Common myeloid progenitor, CD34-positive (primary cell): ENCODE measurements at regions not wholly inside any gene's neighbourhood (a gene's known extent, or its start where the extent isn't known, plus 50 kb on each side); places are given as distances from the start of the nearest gene placed in this dataset.
"Not testable (repeated sequence)": the region's sequence is repeated elsewhere in the genome, so short reads cannot be mapped to it uniquely, and the experiment has no call there.

ENCODE experiments used
- CTCF ChIA-PET: fragments of 350-600 bp; sonication (Branson Sonifier 250); formaldehyde crosslinking; loops from one replicate; lab custom pipeline; 2021; ENCODE audit warnings: antibody characterized with exemption; lab: Charles Lee
- POLR2A ChIA-PET: fragments of 350-600 bp; sonication (Branson Sonifier 250); formaldehyde crosslinking; loops from one replicate; lab custom pipeline; 2021; ENCODE audit warnings: antibody characterized with exemption; lab: Charles Lee
- DNase-seq, 3 donors: peaks; one replicate each; pipeline versions ENCODE4 v3.0.0 to v3.0.0-alpha.2; 2013
- H3K27ac ChIP-seq, 2 experiments: 1 replicate in 1 of 2; 2 replicates in 1 of 2; pipeline ENCODE4 v1.7.0; 2013; ENCODE audit warnings: inconsistent platforms in 2 of 2, low read length in 2 of 2, mild to moderate bottlenecking in 2 of 2, low read depth in 1 of 2, moderate library complexity in 1 of 2; ENCODE audit not compliant: severe bottlenecking in 2 of 2, insufficient read depth in 1 of 2, poor library complexity in 1 of 2
- H3K27me3 ChIP-seq, 5 experiments: replicated peaks in 2 of 5; 1 replicate in 3 of 5; 2 replicates in 2 of 5; pipeline versions ENCODE4 v1.6.1 to v1.7.0; 2013; ENCODE audit warnings: low read length in 4 of 5, mild to moderate bottlenecking in 2 of 5, moderate library complexity in 2 of 5, inconsistent platforms in 1 of 5; ENCODE audit not compliant: insufficient read depth in 5 of 5, control insufficient read depth in 4 of 5
- H3K36me3 ChIP-seq, 4 experiments: 1 replicate in 2 of 4; 2 replicates in 2 of 4; pipeline versions ENCODE4 v1.6.1 to v1.7.0; 2013; ENCODE audit warnings: low read length in 3 of 4, control low read depth in 1 of 4, mild to moderate bottlenecking in 1 of 4; ENCODE audit not compliant: control insufficient read depth in 4 of 4, insufficient read depth in 4 of 4
- H3K4me1 ChIP-seq, 4 experiments: 1 replicate in 3 of 4; 2 replicates in 1 of 4; pipeline versions ENCODE4 v1.6.1 to v1.7.1; 2013; ENCODE audit warnings: low read length in 3 of 4, mild to moderate bottlenecking in 3 of 4, control low read depth in 1 of 4, inconsistent platforms in 1 of 4, moderate library complexity in 1 of 4; ENCODE audit not compliant: control insufficient read depth in 4 of 4, insufficient read depth in 4 of 4; ENCODE audit errors: control extremely low read depth in 1 of 4
- H3K4me3 ChIP-seq, 7 experiments: 1 replicate in 4 of 7; 2 replicates in 3 of 7; pipeline versions ENCODE4 v1.5.1 to v1.7.0; 2013; ENCODE audit warnings: mild to moderate bottlenecking in 7 of 7, low read length in 6 of 7, moderate library complexity in 6 of 7, inconsistent platforms in 2 of 7, low read depth in 2 of 7, control low read depth in 1 of 7; ENCODE audit not compliant: insufficient read depth in 4 of 7, control insufficient read depth in 1 of 7; ENCODE audit errors: extremely low read depth in 1 of 7
- H3K9me3 ChIP-seq, 5 experiments: 1 replicate in 4 of 5; 2 replicates in 1 of 5; pipeline versions ENCODE4 v1.6.1 to v1.7.1; 2013; ENCODE audit warnings: low read length in 4 of 5, mild to moderate bottlenecking in 2 of 5, inconsistent platforms in 1 of 5, low read depth in 1 of 5, moderate library complexity in 1 of 5; ENCODE audit not compliant: control insufficient read depth in 4 of 5, insufficient read depth in 2 of 5; ENCODE audit errors: control extremely low read depth in 1 of 5
- WGBS: methylation state at CpG from one replicate; pipeline ENCODE4 v1.1.5; 2013; ENCODE audit not compliant: insufficient coverage; 5-methylcytosine and 5-hydroxymethylcytosine counted together

GRCh38 chr10:47599657-47600056, 76.2 kb upstream of the AGAP9 start:
- H3K27me3 ChIP-seq, H3K36me3 ChIP-seq, CTCF ChIA-PET, H3K4me1 ChIP-seq, H3K27ac ChIP-seq, H3K9me3 ChIP-seq, DNase-seq, H3K4me3 ChIP-seq, POLR2A ChIA-PET: not testable (repeated sequence)
- 88% methylated on average over 4 of the region's 16 CpGs for WGBS

- H3K36me3 ChIP-seq, H3K27ac ChIP-seq, DNase-seq, POLR2A ChIA-PET, H3K9me3 ChIP-seq, H3K4me3 ChIP-seq, H3K4me1 ChIP-seq, H3K27me3 ChIP-seq, CTCF ChIA-PET: not testable (repeated sequence)
- no CpG with 5 or more reads among the region's 4 CpGs for WGBS
Observed at GRCh38 chr10:47593805-47594204, 70.4 kb upstream of the AGAP9 start.

- H3K36me3 ChIP-seq, H3K4me3 ChIP-seq, POLR2A ChIA-PET, H3K27ac ChIP-seq, H3K4me1 ChIP-seq, DNase-seq, H3K27me3 ChIP-seq, CTCF ChIA-PET, H3K9me3 ChIP-seq: not testable (repeated sequence)
- WGBS, result no CpG with 5 or more reads among the region's 2 CpGs
Observed at GRCh38 chr10:47593129-47593528, 69.7 kb upstream of the AGAP9 start.

- H3K27ac ChIP-seq, H3K27me3 ChIP-seq, H3K4me3 ChIP-seq, H3K9me3 ChIP-seq, CTCF ChIA-PET, POLR2A ChIA-PET, DNase-seq, H3K4me1 ChIP-seq, H3K36me3 ChIP-seq: not testable (repeated sequence)
- no CpG with 5 or more reads among the region's 3 CpGs for whole genome bisulfite sequencing
Observed at GRCh38 chr10:47590956-47591355, 67.5 kb upstream of the AGAP9 start.

GRCh38 chr10:47590534-47590933, 67.1 kb upstream of the AGAP9 start:
- H3K27me3 ChIP-seq, H3K4me3 ChIP-seq, CTCF ChIA-PET, H3K9me3 ChIP-seq, POLR2A ChIA-PET, H3K4me1 ChIP-seq, H3K27ac ChIP-seq, DNase-seq, H3K36me3 ChIP-seq: not testable (repeated sequence)
- no CpG with 5 or more reads among the region's 2 CpGs for WGBS

- H3K4me3 ChIP-seq, H3K27ac ChIP-seq, DNase-seq, H3K27me3 ChIP-seq, H3K9me3 ChIP-seq, H3K4me1 ChIP-seq, POLR2A ChIA-PET, CTCF ChIA-PET, H3K36me3 ChIP-seq: not testable (repeated sequence)
- no CpG with 5 or more reads among the region's 4 CpGs for WGBS
Observed at GRCh38 chr10:47582051-47582450, 58.6 kb upstream of the AGAP9 start.

- H3K4me1 ChIP-seq, POLR2A ChIA-PET, CTCF ChIA-PET, DNase-seq, H3K4me3 ChIP-seq, H3K27me3 ChIP-seq, H3K36me3 ChIP-seq, H3K27ac ChIP-seq, H3K9me3 ChIP-seq: not testable (repeated sequence)
- WGBS, result no CpG with 5 or more reads among the region's 2 CpGs
Observed at GRCh38 chr10:47580063-47580462, 56.6 kb upstream of the AGAP9 start.

- H3K27ac ChIP-seq, H3K4me1 ChIP-seq, H3K36me3 ChIP-seq, H3K4me3 ChIP-seq, CTCF ChIA-PET, DNase-seq, H3K9me3 ChIP-seq, POLR2A ChIA-PET, H3K27me3 ChIP-seq: not testable (repeated sequence)
Observed at GRCh38 chr10:47578547-47578946, 55.1 kb upstream of the AGAP9 start.
